H7 (cell line): ENCODE measurements at regions not wholly inside any gene's neighbourhood (a gene's known extent, or its start where the extent isn't known, plus 50 kb on each side); places are given as distances from the start of the nearest gene placed in this dataset.
A peak's percentile ranks its signal among the peaks of the same experiment; 100 is the strongest.

Source experiments
- DNase-seq: peaks from one replicate; pipeline ENCODE4 v3.0.0; 2012
- H3K27me3 ChIP-seq: 2 replicates; pipeline ENCODE4 v1.6.0; 2011; ENCODE audit warnings: mild to moderate bottlenecking, low read length; ENCODE audit not compliant: control insufficient read depth, insufficient read depth
- H3K36me3 ChIP-seq: replicated peaks from 2 replicates; pipeline ENCODE4 v1.5.1; 2011; ENCODE audit warnings: low read length; ENCODE audit not compliant: control insufficient read depth, insufficient read depth
- H3K4me3 ChIP-seq: 2 replicates; pipeline ENCODE4 v1.5.1; 2011; ENCODE audit warnings: low read depth, mild to moderate bottlenecking, control low read depth, low read length, moderate library complexity; ENCODE audit not compliant: insufficient read depth

GRCh38 chr10:118209215-118209614 is 132.9 kb downstream of the FAM204A start:
- Histone ChIP-seq H3K4me3 (no peak overlapping the region), H3K27me3 (no peaks in the 10 kb centered on the region; the same call in 1 of the 2 replicates), H3K36me3 (no peaks in the 10 kb centered on the region)
- no peak for DNase-seq

- Histone ChIP-seq H3K27me3 (no peaks in the 10 kb centered on the region; the same call in 1 of the 2 replicates), H3K4me3 (no peak overlapping the region), H3K36me3 (no peaks in the 10 kb centered on the region)
- no peak for DNase-seq
These were observed 134.6 kb downstream of the FAM204A start for GRCh38 chr10:118207470-118208007.

GRCh38 chr10:118204292-118204943 is 137.7 kb downstream of the FAM204A start:
- no peaks in the 10 kb centered on the region; the same call in 1 of the 2 replicates for H3K27me3 ChIP-seq
- H3K36me3 ChIP-seq = no peaks in the 10 kb centered on the region
- DNase-seq = peak; percentile 2
- H3K4me3 ChIP-seq = no peak overlapping the region

GRCh38 chr10:118203461-118203860 is 138.7 kb downstream of the FAM204A start:
- no peaks in the 10 kb centered on the region; the same call in 1 of the 2 replicates for H3K27me3 ChIP-seq
- H3K4me3 ChIP-seq = no peak overlapping the region
- H3K36me3 ChIP-seq = no peaks in the 10 kb centered on the region
- no peak for DNase-seq

- H3K4me3 ChIP-seq = no peak overlapping the region
- H3K27me3 ChIP-seq = no peaks in the 10 kb centered on the region
- DNase-seq = no peak
- no peaks in the 10 kb centered on the region for H3K36me3 ChIP-seq
These were observed 146.4 kb downstream of the FAM204A start for GRCh38 chr10:118195729-118196128.

- no peak for DNase-seq
- Histone ChIP-seq H3K36me3 (no peaks in the 10 kb centered on the region), H3K4me3 (no peak overlapping the region), H3K27me3 (no peaks in the 10 kb centered on the region)
These were observed 146.9 kb upstream of the RAB11FIP2 start for GRCh38 chr10:118193642-118194041.

- Histone ChIP-seq H3K36me3 (no peaks in the 10 kb centered on the region), H3K4me3 (no peak overlapping the region), H3K27me3 (no peaks in the 10 kb centered on the region)
- no peak for DNase-seq
These were observed 134.3 kb upstream of the RAB11FIP2 start for GRCh38 chr10:118181021-118181420.

- DNase-seq = no peak
- H3K36me3 ChIP-seq = no peaks in the 10 kb centered on the region
- H3K4me3 ChIP-seq = no peak overlapping the region
- no peaks in the 10 kb centered on the region for H3K27me3 ChIP-seq
These were observed 128.4 kb upstream of the RAB11FIP2 start for GRCh38 chr10:118175148-118175547.

GRCh38 chr10:118173296-118173695 is 126.6 kb upstream of the RAB11FIP2 start:
- H3K4me3 ChIP-seq = no peak overlapping the region

GRCh38 chr10:118171861-118172260 is 125.1 kb upstream of the RAB11FIP2 start:
- no peaks in the 10 kb centered on the region for H3K27me3 ChIP-seq
- DNase-seq = no peak
- H3K36me3 ChIP-seq = no peaks in the 10 kb centered on the region

More at GRCh38 chr10:118173296-118173695, 126.6 kb upstream of the RAB11FIP2 start:
- Histone ChIP-seq H3K36me3 (no peaks in the 10 kb centered on the region), H3K27me3 (no peaks in the 10 kb centered on the region)
- no peak for DNase-seq

GRCh38 chr10:118167056-118167700 is 120.4 kb upstream of the RAB11FIP2 start:
- H3K27me3 ChIP-seq = no peaks in the 10 kb centered on the region
- no peak overlapping the region for H3K4me3 ChIP-seq
- no peak for DNase-seq
- no peaks in the 10 kb centered on the region for H3K36me3 ChIP-seq

More at GRCh38 chr10:118171861-118172260, 125.1 kb upstream of the RAB11FIP2 start:
- no peak overlapping the region for H3K4me3 ChIP-seq

- Histone ChIP-seq H3K27me3 (no peaks in the 10 kb centered on the region), H3K36me3 (no peaks in the 10 kb centered on the region), H3K4me3 (no peak overlapping the region)
- DNase-seq = no peak
These were observed 116.5 kb upstream of the RAB11FIP2 start for GRCh38 chr10:118163217-118163616.

GRCh38 chr10:118161461-118162246 is 114.9 kb upstream of the RAB11FIP2 start:
- Histone ChIP-seq H3K36me3 (no peaks in the 10 kb centered on the region), H3K4me3 (no peak overlapping the region), H3K27me3 (no peaks in the 10 kb centered on the region)
- DNase-seq = no peak

GRCh38 chr10:118153287-118153686 is 106.5 kb upstream of the RAB11FIP2 start:
- Histone ChIP-seq H3K4me3 (no peak overlapping the region), H3K36me3 (no peaks in the 10 kb centered on the region), H3K27me3 (no peaks in the 10 kb centered on the region)
- no peak for DNase-seq
